ENCODE measurements at regions not wholly inside any gene's neighbourhood (a gene's known extent, or its start where the extent isn't known, plus 50 kb on each side); places are given as distances from the start of the nearest gene placed in this dataset.
"Not testable (repeated sequence)": the region's sequence is repeated elsewhere in the genome, so short reads cannot be mapped to it uniquely, and the experiment has no call there.

- in situ Hi-C loops (cut with MboI; ENCODE audit: low sequenced_read_pairs, unreplicated experiment), result no loop called here
- TF ChIP-seq CTCF (IDR thresholded peaks at IDR 0.05; ENCODE audit: borderline replicate concordance, control extremely low read depth, extremely low read depth, insufficient read depth, missing control alignments), result no peak
- DNase-seq (ENCODE audit: low spot score), result no peak
Measured at GRCh38 chr2:41207578-41207977, 755.7 kb upstream of the SLC8A1 start.

DNA sequence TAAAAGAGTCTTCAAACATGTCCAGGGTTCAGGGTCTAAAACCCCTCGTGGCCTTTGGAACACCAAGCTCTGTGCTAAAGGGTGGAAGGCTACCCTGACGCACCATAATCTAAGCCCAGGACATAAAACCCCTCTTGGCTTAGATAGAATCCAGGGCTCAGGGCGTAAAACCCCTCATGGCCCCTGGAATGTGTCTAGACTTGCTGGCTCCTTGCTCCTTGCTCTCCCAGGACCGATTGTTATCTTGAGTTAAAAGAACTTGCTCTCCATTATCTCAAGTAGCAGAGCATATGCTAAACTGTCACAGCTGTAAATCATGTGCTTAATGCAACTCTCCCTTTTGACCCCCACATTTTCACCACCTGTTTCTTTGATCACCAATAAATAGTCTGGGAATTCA is 758.1 kb upstream of the SLC8A1 start:
- in situ Hi-C loops (cut with MboI; ENCODE audit: low sequenced_read_pairs, unreplicated experiment), result not testable (repeated sequence)

GRCh38 chr2:41216978-41217377 is 765.1 kb upstream of the SLC8A1 start:
- no peak for DNase-seq (ENCODE audit: low spot score)

More for the DNA sequence above, 758.1 kb upstream of the SLC8A1 start:
- not testable (repeated sequence) for DNase-seq (ENCODE audit: low spot score)

DNA sequence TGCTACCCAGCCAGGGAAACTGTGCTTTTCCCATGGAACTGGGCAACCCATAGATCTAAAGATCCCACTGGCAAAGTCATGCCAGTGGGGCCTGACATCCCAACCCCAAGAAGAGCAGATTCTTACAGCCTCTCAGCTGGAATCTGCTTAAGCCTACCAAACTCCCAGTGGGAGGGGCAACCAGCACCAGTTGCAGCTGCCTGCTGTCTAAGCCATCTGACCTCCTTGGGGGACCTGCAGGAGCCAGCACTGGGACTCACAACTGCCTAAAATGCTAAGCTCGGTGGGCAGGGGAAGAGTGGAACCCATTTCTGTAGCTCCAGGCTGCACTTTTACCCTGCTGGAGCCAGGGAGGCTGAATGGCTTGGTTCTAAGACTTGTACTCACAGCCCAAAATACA is 770.7 kb upstream of the SLC8A1 start:
- in situ Hi-C loops (cut with MboI; ENCODE audit: low sequenced_read_pairs, unreplicated experiment), result no loop called here
- TF ChIP-seq CTCF (IDR thresholded peaks at IDR 0.05; ENCODE audit: borderline replicate concordance, control extremely low read depth, extremely low read depth, insufficient read depth, missing control alignments), result no peak
- DNase-seq (ENCODE audit: low spot score), result no peak

More at GRCh38 chr2:41216978-41217377, 765.1 kb upstream of the SLC8A1 start:
- in situ Hi-C loops (cut with MboI; ENCODE audit: low sequenced_read_pairs, unreplicated experiment), result no loop called here
- TF ChIP-seq CTCF (IDR thresholded peaks at IDR 0.05; ENCODE audit: borderline replicate concordance, control extremely low read depth, extremely low read depth, insufficient read depth, missing control alignments), result no peak

- DNase-seq (ENCODE audit: low spot score), result no peak
- in situ Hi-C loops (cut with MboI; ENCODE audit: low sequenced_read_pairs, unreplicated experiment), result no loop called here
- TF ChIP-seq CTCF (IDR thresholded peaks at IDR 0.05; ENCODE audit: borderline replicate concordance, control extremely low read depth, extremely low read depth, insufficient read depth, missing control alignments), result no peak
Measured at GRCh38 chr2:41234093-41234492, 782.2 kb upstream of the SLC8A1 start.

DNA sequence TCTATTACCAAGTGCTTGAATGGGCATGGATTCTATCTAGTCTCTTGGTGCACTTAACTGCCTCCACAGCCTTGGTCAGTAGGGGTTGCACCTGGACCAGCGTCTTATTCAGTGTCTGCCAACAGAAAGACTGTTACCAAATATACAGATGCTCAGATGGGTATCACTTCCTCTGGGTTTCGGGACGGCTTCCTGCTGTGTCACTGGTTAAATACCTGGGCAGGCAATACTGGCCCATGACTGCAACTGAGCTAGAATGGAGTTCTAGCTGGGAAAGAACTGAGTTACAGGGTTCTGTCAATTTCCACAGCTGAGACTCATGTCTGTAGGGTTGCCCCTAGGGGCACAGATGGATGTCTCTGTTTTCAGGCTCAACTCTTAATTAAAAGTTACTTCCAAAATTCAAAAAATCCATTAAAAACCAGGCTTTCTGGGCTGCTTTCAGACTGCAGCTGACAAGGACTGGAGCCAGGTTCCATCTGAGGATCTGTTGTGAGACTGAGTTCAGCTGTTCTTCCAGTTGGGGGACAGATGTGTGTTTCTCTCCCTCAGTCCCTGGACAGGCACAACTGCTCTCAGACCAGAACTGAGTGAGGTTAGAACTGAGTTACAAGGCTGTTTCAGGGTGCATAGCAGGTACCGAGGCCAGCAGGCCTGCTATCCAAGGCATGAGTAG is 789.6 kb upstream of the SLC8A1 start:
- TF ChIP-seq CTCF (IDR thresholded peaks at IDR 0.05; ENCODE audit: borderline replicate concordance, control extremely low read depth, extremely low read depth, insufficient read depth, missing control alignments), result no peak
- DNase-seq (ENCODE audit: low spot score), result no peak
- in situ Hi-C loops (cut with MboI; ENCODE audit: low sequenced_read_pairs, unreplicated experiment), result no loop called here

GRCh38 chr2:41242001-41242331 is 790.1 kb upstream of the SLC8A1 start:
- DNase-seq (ENCODE audit: low spot score), result no peak
- in situ Hi-C loops (cut with MboI; ENCODE audit: low sequenced_read_pairs, unreplicated experiment), result no loop called here
- no peak for TF ChIP-seq CTCF (IDR thresholded peaks at IDR 0.05; ENCODE audit: borderline replicate concordance, control extremely low read depth, extremely low read depth, insufficient read depth, missing control alignments)

Data from GM13976 (cell line).